IMR-90 (cell line): ENCODE measurements at regions not wholly inside any gene's neighbourhood (a gene's known extent, or its start where the extent isn't known, plus 50 kb on each side); places are given as distances from the start of the nearest gene placed in this dataset.

Experiments used
- ATAC-seq: fragments of 200-7000 bp; cut with Tn5 transposase; 2 replicates; pipeline ENCODE4 v1.9.1; 2020; ENCODE audit warnings: low read depth, mild to moderate bottlenecking, moderate library complexity
- BruUV-seq: library from RNA; stranded (reverse); fragments of 400-500 nt; replicated peaks from 2 replicates; lab custom pipeline; 2021; lab: Mats Ljungman, UMichigan
- CTCF ChIA-PET: fragments of 300-600 bp; formaldehyde crosslinking; extraction: SDS; loops from one replicate; lab custom pipeline; 2021; ENCODE audit warnings: antibody characterized with exemption; lab: Yijun Ruan, JAX
- POLR2A ChIA-PET: fragments of 300-600 bp; sonication (Branson Sonifier 250); formaldehyde crosslinking; loops from one replicate; lab custom pipeline; 2022; ENCODE audit warnings: antibody characterized with exemption; ENCODE audit not compliant: unreplicated experiment; lab: Charles Lee
- DNase-seq: peaks from one replicate; pipeline ENCODE4 v3.0.0; 2013
- H2AFZ ChIP-seq: replicated peaks from 2 replicates; pipeline ENCODE3; 2013; ENCODE audit warnings: low read length, mild to moderate bottlenecking; ENCODE audit not compliant: poor library complexity
- H2AK5ac ChIP-seq: 2 replicates; pipeline ENCODE4 v1.6.1; 2013; ENCODE audit warnings: low read depth, low read length, inconsistent platforms
- H2AK9ac ChIP-seq: replicated peaks from 2 replicates; pipeline ENCODE3; 2013; ENCODE audit warnings: mild to moderate bottlenecking, low read depth, low read length, moderate library complexity; ENCODE audit not compliant: poor library complexity
- H2BK120ac ChIP-seq: 2 replicates; pipeline ENCODE4 v1.6.1; 2013; ENCODE audit warnings: low read depth, low read length, inconsistent platforms
- H2BK15ac ChIP-seq: 3 replicates; pipeline ENCODE4 v1.6.1; 2013; ENCODE audit warnings: low read depth, low read length, inconsistent platforms
- H2BK20ac ChIP-seq: 2 replicates; pipeline ENCODE4 v1.6.1; 2013; ENCODE audit warnings: low read depth, mild to moderate bottlenecking, inconsistent platforms, low read length, moderate library complexity
- H2BK5ac ChIP-seq: 2 replicates; pipeline ENCODE4 v1.6.1; 2013; ENCODE audit warnings: mild to moderate bottlenecking, low read depth, low read length, inconsistent platforms; ENCODE audit not compliant: poor library complexity, severe bottlenecking
- H3K14ac ChIP-seq: replicated peaks from 2 replicates; pipeline ENCODE4 v1.6.1; 2013; ENCODE audit warnings: low read depth, low read length, inconsistent platforms
- H3K18ac ChIP-seq: 2 replicates; pipeline ENCODE4 v1.6.1; 2013; ENCODE audit warnings: low read depth, low read length, control low read depth
- H3K23ac ChIP-seq: 2 replicates; pipeline ENCODE4 v1.6.1; 2013; ENCODE audit warnings: low read depth, low read length, inconsistent platforms
- H3K27ac ChIP-seq: 2 replicates; pipeline ENCODE4 v1.5.1; 2013; ENCODE audit warnings: mild to moderate bottlenecking, control low read depth, low read length; ENCODE audit not compliant: insufficient read depth
- H3K27me3 ChIP-seq: 2 replicates; pipeline ENCODE4 v1.6.1; 2013; ENCODE audit warnings: low read length; ENCODE audit not compliant: control insufficient read depth, insufficient read depth
- H3K36me3 ChIP-seq: 2 replicates; pipeline ENCODE4 v1.6.1; 2013; ENCODE audit warnings: low read length, mixed read lengths; ENCODE audit not compliant: control insufficient read depth, insufficient read depth
- H3K4ac ChIP-seq: 2 replicates; pipeline ENCODE4 v1.6.1; 2013; ENCODE audit warnings: low read depth, low read length, inconsistent platforms
- H3K4me1 ChIP-seq: 2 replicates; pipeline ENCODE4 v1.6.1; 2013; ENCODE audit warnings: low read length, mixed read lengths; ENCODE audit not compliant: control insufficient read depth, insufficient read depth
- H3K4me2 ChIP-seq: 2 replicates; pipeline ENCODE4 v1.6.1; 2013; ENCODE audit warnings: low read depth, mild to moderate bottlenecking, control low read depth, low read length, moderate library complexity
- H3K4me3 ChIP-seq: 2 replicates; pipeline ENCODE4 v1.5.1; 2013; ENCODE audit warnings: low read depth, mild to moderate bottlenecking, control low read depth, low read length, moderate library complexity; ENCODE audit not compliant: insufficient read depth
- H3K56ac ChIP-seq: 2 replicates; pipeline ENCODE4 v1.6.1; 2013; ENCODE audit warnings: low read length, inconsistent platforms; ENCODE audit not compliant: insufficient read depth; ENCODE audit errors: extremely low read depth
- H3K79me1 ChIP-seq, 2 experiments: 2 replicates each; pipeline ENCODE4 v1.6.1; 2013; ENCODE audit warnings: low read length in 2 of 2, inconsistent platforms in 1 of 2, low read depth in 1 of 2
- H3K9ac ChIP-seq: 2 replicates; pipeline ENCODE4 v1.6.1; 2013; ENCODE audit warnings: low read depth, low read length, control low read depth
- H3K9me1 ChIP-seq: 2 replicates; pipeline ENCODE4 v1.6.1; 2013; ENCODE audit warnings: low read length, inconsistent platforms; ENCODE audit not compliant: insufficient read depth
- H3K9me3 ChIP-seq: 2 replicates; pipeline ENCODE4 v1.6.1; 2013; ENCODE audit warnings: low read length; ENCODE audit not compliant: control insufficient read depth, insufficient read depth
- H4K20me1 ChIP-seq: 2 replicates; pipeline ENCODE4 v1.6.1; 2013; ENCODE audit warnings: low read length, inconsistent platforms; ENCODE audit not compliant: insufficient read depth
- H4K5ac ChIP-seq: 2 replicates; pipeline ENCODE4 v1.6.1; 2013; ENCODE audit warnings: mild to moderate bottlenecking, low read depth, low read length, control low read depth
- H4K8ac ChIP-seq, 2 experiments: 2 replicates each; pipeline ENCODE4 v1.6.1; 2013; ENCODE audit warnings: low read depth in 2 of 2, low read length in 2 of 2, control low read depth in 1 of 2, inconsistent platforms in 1 of 2
- H4K91ac ChIP-seq: 2 replicates; pipeline ENCODE4 v1.6.1; 2013; ENCODE audit warnings: low read depth, low read length, inconsistent platforms; ENCODE audit not compliant: insufficient read depth
- FOS ChIP-seq: fragments of 150-350 bp; IDR thresholded peaks from 2 replicates; pipeline ENCODE4 v1.6.1; 2016; ENCODE audit warnings: low read depth, low read length
- MAFK ChIP-seq: IDR thresholded peaks from 2 replicates; pipeline ENCODE4 v1.6.1; 2012; ENCODE audit warnings: low read depth, low read length, improper control_type of control experiment
- MXI1 ChIP-seq: IDR thresholded peaks from 2 replicates; pipeline ENCODE4 v1.6.1; 2012; ENCODE audit warnings: low read depth, mild to moderate bottlenecking, low read length, moderate library complexity, borderline replicate concordance
- RAD21 ChIP-seq: IDR thresholded peaks from 2 replicates; pipeline ENCODE4 v1.6.1; 2012; ENCODE audit warnings: low read length, improper control_type of control experiment
- RCOR1 ChIP-seq: IDR thresholded peaks from 2 replicates; pipeline ENCODE4 v1.6.1; 2012; ENCODE audit warnings: mild to moderate bottlenecking, low read length, improper control_type of control experiment; ENCODE audit not compliant: insufficient replicate concordance
- WGBS, 2 experiments: methylation state at CpG; one replicate each; pipeline versions ENCODE4 v1.1.5 to v1.1.7; 2013; ENCODE audit warnings: missing lambda C conversion rate in 2 of 2; ENCODE audit not compliant: insufficient read length in 1 of 2; ENCODE audit errors: extremely low coverage in 2 of 2; 5-methylcytosine and 5-hydroxymethylcytosine counted together
- dilution Hi-C: fragments of 300-500 bp; cut with HindIII; formaldehyde crosslinking; loops from one replicate; pipeline ENCODE4 v1.14.3; 2018; ENCODE audit warnings: low sequenced_read_pairs; ENCODE audit not compliant: unreplicated experiment
- in situ Hi-C: fragments of 300-500 bp; cut with MboI; formaldehyde crosslinking; loops from 3 replicates; pipeline ENCODE4 v1.14.3; 2019; ENCODE audit warnings: low sequenced_read_pairs, inconsistent platforms, mixed read lengths
- intact Hi-C: fragments of 100-400 bp; cut with micrococcal nuclease; formaldehyde crosslinking; loops from 2 replicates; pipeline ENCODE4 v1.10.0; 2022
- TF ChIP-seq, protein P1 (sequence below): fragments of 150-350 bp; IDR thresholded peaks from 2 replicates; pipeline ENCODE4 v1.6.1; 2016; ENCODE audit warnings: low read depth, mild to moderate bottlenecking, low read length, moderate library complexity, borderline replicate concordance
- TF ChIP-seq, protein P2 (sequence below): conservative IDR thresholded peaks from 2 replicates; pipeline ENCODE4 v1.5.1; 2012; ENCODE audit warnings: mild to moderate bottlenecking, low read depth, low read length, improper control_type of control experiment

DNA sequence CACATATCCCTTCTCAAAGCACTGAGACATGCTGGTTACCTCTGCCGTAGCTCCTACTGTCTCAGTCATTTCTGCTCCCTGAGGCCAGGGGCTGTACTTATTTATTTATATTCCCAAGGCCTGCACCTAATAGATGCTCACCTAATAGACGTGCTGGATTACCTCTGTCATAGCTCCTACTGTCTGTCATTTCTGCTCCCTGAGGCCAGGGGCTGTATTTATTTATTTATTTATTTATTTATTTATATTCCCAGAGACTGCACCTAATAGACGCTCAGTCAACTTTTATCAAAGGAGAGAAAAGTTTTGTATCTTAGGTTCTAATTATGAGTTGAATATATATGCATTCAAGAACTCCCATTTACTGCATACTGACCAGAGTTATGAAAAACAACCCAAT lies 414.0 kb upstream of the TRIB2 start:
- Histone ChIP-seq H3K9me3 (no peaks in the 10 kb centered on the region), H3K4me3 (no peak overlapping the region), H3K4me2 (no peak overlapping the region), H3K27ac (no peak overlapping the region), H2AK9ac (no peak overlapping the region), H3K79me1 (no peaks in the 10 kb centered on the region), H3K9me1 (0 out of 2 replicates have a peak, but pooled peaks cover 2% of the 10 kb centered on the region), H3K36me3 (no peaks in the 10 kb centered on the region), H2BK120ac (0 out of 2 replicates have a peak overlapping the region, but pooled peaks have one; percentile 22), H3K18ac (peak overlapping the region; percentile 83), H4K5ac (peak overlapping the region; percentile 38; the same call in 1 of the 2 replicates), H3K23ac (no peak overlapping the region), H2BK20ac (peak overlapping the region; percentile 69), H2BK15ac (peak overlapping the region; percentile 80; the same call in 1 of the 3 replicates), H3K9ac (no peak overlapping the region), H3K56ac (no peak overlapping the region), H4K20me1 (no peaks in the 10 kb centered on the region), H2AK5ac (no peak overlapping the region; the same call in 1 of the 2 replicates), H3K27me3 (no peaks in the 10 kb centered on the region), H3K14ac (0 out of 2 replicates have a peak overlapping the region, but pooled peaks have one; percentile 25), H2BK5ac (no peak overlapping the region), H3K4me1 (peaks cover 15% of the 10 kb centered on the region), H4K91ac (no peak overlapping the region), H4K8ac (no peak overlapping the region; a peak in 1 of 4 replicates), H3K4ac (peak overlapping the region; percentile 54), H2AFZ (no peak overlapping the region)
- no peak for DNase-seq
- ChIA-PET CTCF (interaction anchor here (0.6 to 0.9 kb wide), 2 partner anchors 9 to 415 kb away, joined by 3 read pairs; no protein-coding TSS in a partner anchor), POLR2A (no interaction called here)
- in situ Hi-C loops, result no loop called here
- WGBS, 2 experiments, result no CpG with 5 or more reads among the region's 3 CpGs
- intact Hi-C loops, result loop anchor here (5.0 to 10.0 kb wide), 3 partner anchors 248 to 705 kb away; partner anchors contain the start of gene TRIB2
- no peak for ATAC-seq
- TF ChIP-seq MXI1, result no peak
- TF ChIP-seq, protein P1, sequence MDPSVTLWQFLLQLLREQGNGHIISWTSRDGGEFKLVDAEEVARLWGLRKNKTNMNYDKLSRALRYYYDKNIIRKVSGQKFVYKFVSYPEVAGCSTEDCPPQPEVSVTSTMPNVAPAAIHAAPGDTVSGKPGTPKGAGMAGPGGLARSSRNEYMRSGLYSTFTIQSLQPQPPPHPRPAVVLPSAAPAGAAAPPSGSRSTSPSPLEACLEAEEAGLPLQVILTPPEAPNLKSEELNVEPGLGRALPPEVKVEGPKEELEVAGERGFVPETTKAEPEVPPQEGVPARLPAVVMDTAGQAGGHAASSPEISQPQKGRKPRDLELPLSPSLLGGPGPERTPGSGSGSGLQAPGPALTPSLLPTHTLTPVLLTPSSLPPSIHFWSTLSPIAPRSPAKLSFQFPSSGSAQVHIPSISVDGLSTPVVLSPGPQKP, result no peak
- TF ChIP-seq RCOR1, result no peak
- TF ChIP-seq RAD21, result no peak
- TF ChIP-seq, protein P2, sequence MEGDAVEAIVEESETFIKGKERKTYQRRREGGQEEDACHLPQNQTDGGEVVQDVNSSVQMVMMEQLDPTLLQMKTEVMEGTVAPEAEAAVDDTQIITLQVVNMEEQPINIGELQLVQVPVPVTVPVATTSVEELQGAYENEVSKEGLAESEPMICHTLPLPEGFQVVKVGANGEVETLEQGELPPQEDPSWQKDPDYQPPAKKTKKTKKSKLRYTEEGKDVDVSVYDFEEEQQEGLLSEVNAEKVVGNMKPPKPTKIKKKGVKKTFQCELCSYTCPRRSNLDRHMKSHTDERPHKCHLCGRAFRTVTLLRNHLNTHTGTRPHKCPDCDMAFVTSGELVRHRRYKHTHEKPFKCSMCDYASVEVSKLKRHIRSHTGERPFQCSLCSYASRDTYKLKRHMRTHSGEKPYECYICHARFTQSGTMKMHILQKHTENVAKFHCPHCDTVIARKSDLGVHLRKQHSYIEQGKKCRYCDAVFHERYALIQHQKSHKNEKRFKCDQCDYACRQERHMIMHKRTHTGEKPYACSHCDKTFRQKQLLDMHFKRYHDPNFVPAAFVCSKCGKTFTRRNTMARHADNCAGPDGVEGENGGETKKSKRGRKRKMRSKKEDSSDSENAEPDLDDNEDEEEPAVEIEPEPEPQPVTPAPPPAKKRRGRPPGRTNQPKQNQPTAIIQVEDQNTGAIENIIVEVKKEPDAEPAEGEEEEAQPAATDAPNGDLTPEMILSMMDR, result no peak
- TF ChIP-seq FOS, result no peak
- TF ChIP-seq MAFK, result no peak
- dilution Hi-C loops, result no loop called here
- BruUV-seq, result no TSS peak
